Tibial artery (tissue), 4 donors: ENCODE measurements at regions not wholly inside any gene's neighbourhood (a gene's known extent, or its start where the extent isn't known, plus 50 kb on each side); places are given as distances from the start of the nearest gene placed in this dataset.

Experiments used
- DNase-seq, 2 donors: peaks; one replicate each; pipeline ENCODE4 v3.0.0-alpha.2; 2019
- H3K27ac ChIP-seq, 2 donors: fragments of 200-600 bp; sonication (generic) in 1 of 2; 1 replicate in 1 of 2; 2 replicates in 1 of 2; pipeline ENCODE4 v1.5.1; 2018 to 2019; ENCODE audit warnings: mild to moderate bottlenecking in 1 of 2
- H3K27me3 ChIP-seq, 2 donors: fragments of 200-600 bp; sonication (generic) in 1 of 2; one replicate each; pipeline versions ENCODE4 v1.5.1 to v1.6.0; 2016 to 2019
- H3K36me3 ChIP-seq, 3 donors: fragments of 200-600 bp; sonication (generic) in 2 of 3; one replicate each; pipeline ENCODE4 v1.5.1; 2016 to 2019; ENCODE audit warnings: mild to moderate bottlenecking in 2 of 3
- H3K4me1 ChIP-seq, 4 donors: fragments of 200-600 bp; sonication (generic) in 2 of 4; 1 replicate in 3 of 4; 2 replicates in 1 of 4; pipeline ENCODE4 v1.5.1; 2016 to 2019
- H3K4me3 ChIP-seq, 2 donors: fragments of 200-600 bp; sonication (generic) in 1 of 2; 1 replicate in 1 of 2; 2 replicates in 1 of 2; pipeline ENCODE4 v1.5.1; 2018 to 2019; ENCODE audit warnings: mild to moderate bottlenecking in 2 of 2
- H3K9me3 ChIP-seq, 3 donors: fragments of 200-600 bp; sonication (generic) in 1 of 3; one replicate each; pipeline ENCODE4 v1.5.1; 2016 to 2019
- intact Hi-C: fragments of 100-400 bp; cut with DNase I; formaldehyde crosslinking; loops from one replicate; pipeline ENCODE4 v1.15.0; 2023; ENCODE audit warnings: low total_unique reads
- TF ChIP-seq, protein P1 (sequence below), 2 experiments: fragments of 200-600 bp in 1 of 2; fragments of 450-650 bp in 1 of 2; IDR thresholded peaks; one replicate each; pipeline ENCODE4 v1.5.1; 2017 to 2019; ENCODE audit warnings: antibody characterized with exemption in 2 of 2, mild to moderate bottlenecking in 1 of 2, moderate library complexity in 1 of 2

DNA sequence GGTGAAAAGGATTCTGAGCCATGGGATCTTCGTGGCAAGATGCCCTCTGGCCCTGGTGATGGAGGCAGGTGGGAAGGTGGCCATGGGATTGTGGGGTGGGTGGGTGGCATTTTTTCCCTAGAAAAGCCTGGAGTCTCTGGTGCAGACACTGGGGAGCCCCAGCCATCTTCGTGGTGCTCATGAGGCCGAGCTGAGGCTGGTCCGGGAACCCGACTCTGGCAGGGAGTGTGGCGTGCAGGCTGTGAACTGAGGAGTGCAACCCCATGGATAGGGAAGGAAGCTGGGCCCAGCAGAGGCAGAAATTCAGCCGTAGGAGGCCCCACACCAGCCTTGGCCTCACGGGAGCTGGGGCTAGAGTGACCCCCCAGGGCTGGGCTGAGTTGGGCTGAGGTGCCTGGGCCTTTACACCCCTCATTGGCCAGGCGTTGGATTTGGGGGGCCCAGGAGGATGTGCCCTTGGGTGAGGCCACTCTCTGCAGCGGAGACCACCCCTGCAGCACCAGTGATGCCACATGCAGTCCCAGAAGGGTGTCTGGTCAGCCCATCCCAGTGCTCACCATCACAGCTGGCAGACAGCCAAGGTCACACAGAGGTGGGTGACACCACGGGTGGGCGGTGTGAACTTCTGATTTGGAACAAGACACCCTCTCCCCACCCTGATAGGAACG lies 115.6 kb upstream of the HDAC4 start:
- DNase-seq: no peak
- H3K27ac ChIP-seq: no peak overlapping the region
- TF ChIP-seq, protein P1, sequence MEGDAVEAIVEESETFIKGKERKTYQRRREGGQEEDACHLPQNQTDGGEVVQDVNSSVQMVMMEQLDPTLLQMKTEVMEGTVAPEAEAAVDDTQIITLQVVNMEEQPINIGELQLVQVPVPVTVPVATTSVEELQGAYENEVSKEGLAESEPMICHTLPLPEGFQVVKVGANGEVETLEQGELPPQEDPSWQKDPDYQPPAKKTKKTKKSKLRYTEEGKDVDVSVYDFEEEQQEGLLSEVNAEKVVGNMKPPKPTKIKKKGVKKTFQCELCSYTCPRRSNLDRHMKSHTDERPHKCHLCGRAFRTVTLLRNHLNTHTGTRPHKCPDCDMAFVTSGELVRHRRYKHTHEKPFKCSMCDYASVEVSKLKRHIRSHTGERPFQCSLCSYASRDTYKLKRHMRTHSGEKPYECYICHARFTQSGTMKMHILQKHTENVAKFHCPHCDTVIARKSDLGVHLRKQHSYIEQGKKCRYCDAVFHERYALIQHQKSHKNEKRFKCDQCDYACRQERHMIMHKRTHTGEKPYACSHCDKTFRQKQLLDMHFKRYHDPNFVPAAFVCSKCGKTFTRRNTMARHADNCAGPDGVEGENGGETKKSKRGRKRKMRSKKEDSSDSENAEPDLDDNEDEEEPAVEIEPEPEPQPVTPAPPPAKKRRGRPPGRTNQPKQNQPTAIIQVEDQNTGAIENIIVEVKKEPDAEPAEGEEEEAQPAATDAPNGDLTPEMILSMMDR (IDR thresholded peaks at IDR 0.05): no peak
- H3K4me3 ChIP-seq: no peak overlapping the region
- H3K27me3 ChIP-seq: peaks cover 0 to 13% of the 10 kb centered on the region in 2 donors
- no peaks in the 10 kb centered on the region for H3K36me3 ChIP-seq
- intact Hi-C loops: no loop called here
- H3K4me1 ChIP-seq: no peaks in the 10 kb centered on the region
- no peaks in the 10 kb centered on the region for H3K9me3 ChIP-seq

DNA sequence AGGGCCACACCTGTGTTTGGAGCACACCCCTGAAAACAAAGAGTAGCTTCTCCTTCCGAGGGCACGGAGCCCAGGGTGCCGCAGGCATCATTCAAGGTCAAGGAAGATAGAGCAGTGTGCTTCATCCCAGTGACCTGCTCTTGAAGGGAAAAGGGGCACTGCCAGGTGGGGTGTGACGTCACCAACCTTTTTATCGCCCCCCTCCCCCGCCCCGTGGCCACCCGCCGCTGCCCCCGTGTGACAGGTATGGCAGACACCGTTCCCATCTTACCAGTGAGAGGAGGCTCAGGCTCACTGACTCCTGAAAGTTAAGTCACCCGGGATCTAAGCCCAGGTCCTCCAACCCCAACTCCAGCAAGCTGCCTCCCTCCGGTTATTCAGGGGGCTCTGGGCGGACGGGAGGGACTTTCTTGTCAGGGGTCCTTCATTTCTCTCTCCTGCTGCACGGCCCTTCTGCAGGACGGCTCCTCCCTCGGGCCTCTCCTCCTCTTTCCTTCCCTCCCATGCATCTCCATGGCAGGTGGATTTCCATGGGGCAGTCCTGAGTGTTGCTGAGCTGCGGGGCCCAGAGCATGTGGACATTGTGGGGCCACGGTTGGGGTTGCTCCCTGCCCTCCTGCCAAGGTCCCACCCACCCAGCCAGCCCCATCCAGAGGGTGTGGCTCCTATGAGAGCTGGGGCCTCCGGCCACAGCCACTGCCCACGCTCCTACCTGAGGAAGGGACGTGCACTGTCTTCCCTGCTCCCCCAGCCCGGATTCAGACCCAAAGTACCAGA lies 114.1 kb upstream of the HDAC4 start:
- Histone ChIP-seq H3K36me3 (no peaks in the 10 kb centered on the region), H3K27ac (no peak overlapping the region), H3K9me3 (no peaks in the 10 kb centered on the region), H3K4me3 (no peak overlapping the region), H3K4me1 (no peaks in the 10 kb centered on the region), H3K27me3 (peaks cover 0 to 9% of the 10 kb centered on the region in 2 donors)
- no peak for DNase-seq
- TF ChIP-seq, protein P1 (IDR thresholded peaks at IDR 0.05): no peak
- intact Hi-C loops: no loop called here

DNA sequence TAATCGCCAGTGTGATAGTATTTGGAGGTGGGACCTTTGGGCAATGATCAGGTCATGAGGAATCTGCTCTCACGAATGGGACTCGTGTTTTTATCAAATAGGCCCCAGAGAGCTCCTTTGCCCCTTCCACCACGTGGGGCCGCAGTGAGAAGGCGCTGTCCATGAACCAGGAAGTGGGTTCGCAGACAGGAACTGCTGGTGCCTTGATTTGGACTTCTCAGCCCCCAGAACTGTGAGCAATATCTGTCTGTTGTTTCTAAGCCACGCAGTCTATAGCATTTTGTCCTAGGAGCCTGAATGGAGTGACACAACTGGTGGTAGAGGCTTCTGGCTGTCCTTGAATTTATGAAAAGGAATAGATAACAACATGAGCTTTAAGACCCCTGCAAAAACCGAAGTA lies 111.2 kb upstream of the HDAC4 start:
- Histone ChIP-seq H3K27ac (no peak overlapping the region), H3K4me3 (no peak overlapping the region), H3K36me3 (no peaks in the 10 kb centered on the region), H3K27me3 (peaks cover 0 to 12% of the 10 kb centered on the region in 2 donors), H3K4me1 (no peaks in the 10 kb centered on the region), H3K9me3 (no peaks in the 10 kb centered on the region)
- intact Hi-C loops: no loop called here
- TF ChIP-seq, protein P1 (IDR thresholded peaks at IDR 0.05): no peak
- no peak for DNase-seq

DNA sequence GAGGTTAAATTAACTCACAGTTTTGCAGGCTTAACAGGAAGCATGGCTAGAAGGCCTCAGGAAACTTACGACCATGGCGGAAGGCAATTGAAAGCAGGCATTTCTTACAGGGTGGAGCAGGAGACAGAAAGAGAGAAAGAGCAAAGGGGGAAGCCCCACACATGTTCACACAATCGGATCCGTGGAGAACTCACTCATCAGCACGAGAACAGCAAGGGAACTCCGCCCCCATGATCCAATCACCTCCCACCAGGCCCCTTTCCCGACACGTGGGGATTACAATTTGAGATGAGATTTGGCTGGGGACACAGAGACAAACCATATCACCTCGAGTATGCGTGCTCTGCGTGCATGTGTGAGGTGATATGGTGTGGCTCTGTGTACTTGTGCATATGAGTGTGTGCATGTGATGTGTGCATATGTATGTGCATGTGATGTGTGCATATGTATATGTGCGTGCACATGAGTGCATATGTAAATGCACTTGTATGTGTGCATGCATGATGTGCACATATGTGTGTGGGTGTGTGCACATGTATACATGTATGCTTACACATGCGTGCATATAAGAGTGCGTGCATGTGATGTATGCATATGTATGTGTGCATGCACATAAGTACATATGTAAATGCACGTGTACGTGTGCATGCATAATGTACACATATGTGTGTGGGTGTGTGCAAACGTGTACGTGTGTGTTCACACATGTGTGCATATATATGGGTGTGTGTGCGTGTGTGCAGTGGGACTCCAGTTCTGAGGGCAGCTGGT lies 108.7 kb upstream of the HDAC4 start:
- H3K27me3 ChIP-seq: peaks cover 0 to 4% of the 10 kb centered on the region in 2 donors
- no peaks in the 10 kb centered on the region for H3K9me3 ChIP-seq
- no peak overlapping the region for H3K4me3 ChIP-seq
- no peaks in the 10 kb centered on the region for H3K4me1 ChIP-seq
- no peak overlapping the region for H3K27ac ChIP-seq
- DNase-seq: no peak
- TF ChIP-seq, protein P1 (IDR thresholded peaks at IDR 0.05): no peak
- intact Hi-C loops: no loop called here
- H3K36me3 ChIP-seq: no peaks in the 10 kb centered on the region

DNA sequence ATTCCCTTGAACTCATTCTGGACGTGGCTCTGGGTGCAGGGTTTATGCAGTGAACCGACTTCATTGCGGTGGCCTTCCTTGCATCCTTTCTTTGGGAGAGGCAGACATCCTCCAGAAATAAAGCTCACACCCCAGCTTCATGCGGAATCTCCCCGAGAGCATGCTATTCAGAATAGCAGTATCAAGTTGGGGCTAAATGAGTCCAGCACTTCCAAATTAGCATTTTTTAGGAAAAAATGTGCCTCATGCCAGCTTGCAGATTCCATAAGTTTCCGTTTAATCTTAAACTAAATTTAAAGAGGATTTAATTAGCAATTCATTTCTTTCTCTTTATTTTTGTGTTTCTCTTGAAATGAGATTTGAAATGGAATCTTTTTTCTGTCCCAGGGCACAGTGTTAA lies 107.4 kb upstream of the HDAC4 start:
- H3K36me3 ChIP-seq: no peaks in the 10 kb centered on the region
- H3K4me3 ChIP-seq: no peak overlapping the region
- H3K27me3 ChIP-seq: peaks cover 0 to 9% of the 10 kb centered on the region in 2 donors
- H3K9me3 ChIP-seq: no peaks in the 10 kb centered on the region
- no peak overlapping the region for H3K27ac ChIP-seq
- DNase-seq: no peak
- H3K4me1 ChIP-seq: no peaks in the 10 kb centered on the region
- TF ChIP-seq, protein P1 (IDR thresholded peaks at IDR 0.05): no peak
- intact Hi-C loops: no loop called here
